Stimulated activated naive CD4-positive, alpha-beta T cell treated with Interleukin-2 at 50 U/mL for 16 hours (primary cell): ENCODE measurements at regions not wholly inside any gene's neighbourhood (a gene's known extent, or its start where the extent isn't known, plus 50 kb on each side); places are given as distances from the start of the nearest gene placed in this dataset.

Experiments used
- DNase-seq: peaks from one replicate; lab custom pipeline; 2025; lab: John Stamatoyannopoulos, UW

DNA sequence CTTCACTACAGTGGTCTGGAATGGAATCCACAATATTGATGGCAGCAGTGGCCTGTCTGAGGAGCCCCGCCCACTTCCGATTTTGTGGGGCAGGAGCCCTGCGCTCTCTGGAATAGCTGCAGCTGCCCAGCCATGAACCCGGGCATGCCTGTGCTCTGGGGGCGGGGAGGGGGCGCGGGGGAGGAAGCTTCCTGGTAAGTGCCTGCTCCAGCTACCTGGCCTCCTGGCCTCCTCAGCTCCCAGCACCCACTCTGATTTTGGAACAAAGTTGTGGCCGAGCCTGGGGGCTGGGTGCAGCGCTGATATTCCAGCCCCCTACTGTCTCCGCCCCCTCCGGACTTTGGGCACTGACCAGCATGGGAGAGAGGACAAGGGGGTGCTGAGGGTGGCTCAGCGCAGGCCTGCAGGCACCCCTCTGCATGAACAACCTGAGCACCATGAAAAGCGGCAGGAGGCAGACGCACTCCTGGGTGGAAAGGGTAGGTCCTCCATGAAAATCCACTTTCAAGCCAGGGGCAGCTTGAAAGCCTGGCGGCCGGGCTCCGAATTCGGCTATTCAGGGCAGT lies 972.7 kb upstream of the AGA start:
- no peak for DNase-seq

DNA sequence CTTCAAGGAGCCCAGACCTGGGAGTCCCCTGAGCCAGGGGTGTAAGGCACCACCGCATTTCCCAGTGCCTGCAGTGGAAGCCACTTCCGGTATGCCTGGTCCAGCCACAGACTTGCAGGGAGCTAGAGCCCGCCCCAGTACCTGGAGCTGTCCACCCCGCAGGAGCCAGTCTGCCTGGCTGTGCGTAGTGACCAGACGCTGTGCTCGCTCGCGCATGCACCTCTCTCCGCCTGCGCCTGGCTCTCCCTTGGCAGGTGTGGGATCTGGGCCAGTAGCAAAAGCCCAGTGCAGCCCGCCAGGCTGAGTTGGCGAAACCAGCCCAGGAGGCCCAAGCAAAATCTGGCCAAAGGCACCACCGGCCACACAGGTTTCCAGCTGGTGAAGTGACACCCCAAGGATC lies 973.7 kb upstream of the AGA start:
- no peak for DNase-seq

DNA sequence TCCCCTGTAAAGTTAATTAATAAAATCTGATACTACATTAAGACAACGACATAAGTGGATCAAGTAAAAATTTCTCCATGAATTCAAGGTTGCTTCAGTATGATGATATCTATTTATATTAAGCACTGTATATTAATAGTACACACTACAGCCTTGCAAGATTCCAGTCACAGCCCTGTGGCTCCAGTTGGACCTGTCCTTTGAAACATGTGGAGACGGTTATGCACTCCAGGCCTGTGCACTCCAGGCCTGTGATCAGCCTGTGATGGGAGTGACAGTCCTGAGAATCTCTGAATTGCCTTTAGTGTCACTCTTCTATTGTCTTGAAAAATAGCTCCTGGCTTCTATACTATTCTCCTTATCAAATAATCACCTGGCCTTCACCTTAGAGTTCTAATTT lies 981.1 kb upstream of the AGA start:
- DNase-seq, result no peak

DNA sequence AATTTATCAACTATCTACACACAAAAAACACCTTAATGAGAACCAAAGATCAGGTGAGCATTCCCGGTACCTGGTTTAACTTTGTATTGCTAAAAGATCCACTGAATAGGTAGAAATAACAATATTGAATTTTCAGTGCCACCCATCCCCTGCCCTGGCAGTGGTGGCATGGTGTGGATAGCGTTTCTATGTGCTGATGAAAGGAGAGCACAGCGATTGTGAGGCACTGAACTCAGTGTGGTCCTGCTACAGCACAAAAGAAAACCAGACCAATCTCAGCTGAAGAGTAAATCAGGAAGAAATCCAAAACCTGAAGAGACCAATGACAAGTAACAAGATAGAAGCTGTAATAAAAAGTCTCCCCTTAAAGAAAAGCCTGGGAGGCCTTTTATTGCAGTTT lies 984.6 kb upstream of the AGA start:
- no peak for DNase-seq

DNA sequence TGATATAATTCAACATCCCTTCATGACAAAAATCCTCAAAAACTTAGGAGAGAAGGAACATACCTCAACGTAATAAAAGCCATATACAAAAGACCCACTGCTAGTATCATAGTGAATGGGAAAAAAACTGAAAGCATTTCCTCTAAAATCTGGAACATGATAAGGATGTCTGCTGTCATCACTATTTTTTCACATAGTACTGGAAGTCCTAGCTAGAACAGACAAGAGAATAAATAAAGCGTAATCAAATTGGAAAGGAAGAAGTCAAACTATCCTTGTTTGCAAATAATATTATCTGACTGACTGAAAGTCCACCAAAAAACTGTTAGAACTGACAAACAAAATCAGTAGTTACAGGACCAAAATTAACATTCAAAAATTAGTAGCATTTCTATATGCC lies 985.4 kb upstream of the AGA start:
- no peak for DNase-seq

DNA sequence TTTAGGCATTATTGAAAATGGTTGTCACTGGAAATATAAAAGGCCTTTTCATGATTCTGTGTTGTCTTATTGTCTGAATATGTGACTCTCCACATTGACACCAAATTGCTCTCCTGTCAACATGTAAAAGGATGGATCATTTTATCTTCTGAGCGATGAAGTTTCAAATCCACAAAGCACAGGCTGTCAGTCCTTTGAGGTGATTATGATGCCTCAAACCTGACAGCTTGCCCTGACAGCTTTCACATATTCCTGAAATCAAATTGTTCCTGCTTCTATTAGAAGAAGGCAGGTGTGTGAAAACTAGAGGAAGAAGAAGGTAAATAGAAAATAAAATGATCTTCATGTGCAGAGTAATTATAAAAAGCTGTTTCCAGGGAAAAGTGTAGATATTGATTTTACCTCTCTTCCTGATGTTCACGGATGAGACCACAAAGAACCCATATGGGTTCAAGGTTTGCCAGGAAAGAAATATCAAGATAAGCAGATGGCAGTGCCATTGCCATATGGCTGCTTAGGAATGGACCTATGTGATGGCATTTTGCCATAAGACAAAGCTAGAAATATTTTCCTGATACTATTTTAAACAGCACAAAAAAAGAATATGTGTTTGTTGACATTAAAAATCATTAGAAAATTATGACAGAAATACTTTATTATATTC lies 1006.3 kb upstream of the AGA start:
- no peak for DNase-seq

DNA sequence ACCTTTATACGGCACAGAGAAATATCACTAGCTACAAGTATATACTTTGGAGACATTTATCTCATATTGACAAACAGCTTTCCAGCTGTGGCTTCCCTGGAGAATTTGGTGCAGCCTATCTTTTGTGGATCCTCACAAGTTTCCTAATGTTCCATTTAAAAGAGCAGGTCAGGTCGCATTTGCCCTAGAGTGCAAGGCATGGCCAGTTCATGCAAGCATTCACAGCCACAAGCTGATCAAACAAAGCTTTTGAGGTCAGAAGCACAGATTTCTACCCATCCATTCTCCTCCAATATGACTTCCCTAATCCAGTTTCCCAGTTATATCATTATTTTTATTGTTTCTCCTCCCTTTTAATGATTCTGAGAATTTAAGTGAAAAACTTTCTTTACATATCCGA lies 1008.4 kb upstream of the AGA start:
- DNase-seq, result no peak

DNA sequence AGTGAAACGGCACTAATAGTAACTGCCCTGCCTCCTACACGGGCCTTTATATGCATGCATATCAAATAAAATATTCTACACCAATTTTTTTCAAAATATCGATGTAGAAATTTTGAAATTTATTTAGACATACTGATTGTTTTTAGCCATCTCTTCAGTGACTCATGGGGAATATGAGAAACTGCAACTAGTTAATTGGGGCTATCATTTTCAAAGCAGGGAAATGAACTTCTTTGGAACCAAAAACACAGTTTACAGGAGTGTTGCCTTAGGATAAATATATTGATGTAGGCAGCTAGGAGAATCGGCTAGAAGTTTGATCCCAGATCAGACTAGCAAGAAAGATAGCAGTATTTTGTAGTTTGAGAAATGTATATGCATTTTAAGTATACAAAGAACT lies 1010.8 kb upstream of the AGA start:
- no peak for DNase-seq

DNA sequence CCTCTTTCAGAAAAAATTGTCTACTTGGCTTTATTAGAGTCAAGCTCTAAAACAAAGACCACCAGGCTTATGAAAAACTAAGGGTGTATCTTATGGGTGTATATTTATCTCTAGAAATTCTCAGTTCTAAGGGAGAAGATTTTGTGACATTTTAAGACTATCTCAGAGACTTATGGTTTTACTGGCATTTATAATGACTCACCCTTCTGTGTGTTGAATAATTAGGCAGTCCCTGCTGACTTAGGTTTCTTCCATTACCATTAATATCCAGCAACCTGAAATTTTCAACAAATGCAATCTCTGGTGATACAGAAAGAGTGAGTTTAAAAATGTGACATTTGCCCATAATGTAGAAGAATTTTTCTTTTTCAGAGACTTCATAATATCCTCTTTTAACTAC lies 1015.0 kb upstream of the AGA start:
- no peak for DNase-seq

DNA sequence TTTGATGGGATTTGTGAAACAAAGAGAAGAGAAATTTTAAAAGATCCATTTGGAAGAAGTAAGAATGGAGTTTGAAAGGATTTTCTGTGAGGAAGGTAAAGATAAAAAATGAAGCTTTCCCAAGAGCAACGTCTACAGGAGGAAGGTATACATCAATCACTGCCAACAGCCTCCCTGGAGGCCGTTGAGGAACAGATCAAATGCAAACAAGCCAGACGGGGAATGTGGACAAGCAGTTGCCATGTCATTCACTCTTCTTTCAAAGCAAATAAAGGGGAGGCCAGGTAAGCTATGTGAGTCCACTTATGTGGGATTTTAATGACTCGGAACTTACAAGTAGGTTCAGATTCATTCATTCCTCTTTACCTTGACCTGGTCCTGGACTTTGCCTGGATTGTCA lies 1020.5 kb upstream of the AGA start:
- no peak for DNase-seq

DNA sequence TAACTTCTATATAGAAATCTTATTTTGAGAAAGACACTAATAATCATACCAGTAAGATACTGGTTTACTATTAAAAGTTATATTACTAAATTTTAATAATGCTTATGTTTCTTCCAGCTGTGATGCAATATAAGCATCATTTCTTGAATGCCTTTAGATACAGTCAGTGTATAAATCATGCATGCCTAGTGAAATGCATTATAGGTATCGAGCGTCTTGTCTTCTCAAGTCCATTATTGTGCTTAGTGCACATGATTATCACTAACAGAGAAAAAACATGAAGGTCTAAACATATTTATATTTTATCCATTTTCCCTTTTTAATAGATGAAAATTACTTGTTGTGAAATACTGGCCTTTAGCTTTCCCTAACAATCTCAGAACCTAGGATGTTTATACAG lies 1021.5 kb upstream of the AGA start:
- DNase-seq, result no peak

DNA sequence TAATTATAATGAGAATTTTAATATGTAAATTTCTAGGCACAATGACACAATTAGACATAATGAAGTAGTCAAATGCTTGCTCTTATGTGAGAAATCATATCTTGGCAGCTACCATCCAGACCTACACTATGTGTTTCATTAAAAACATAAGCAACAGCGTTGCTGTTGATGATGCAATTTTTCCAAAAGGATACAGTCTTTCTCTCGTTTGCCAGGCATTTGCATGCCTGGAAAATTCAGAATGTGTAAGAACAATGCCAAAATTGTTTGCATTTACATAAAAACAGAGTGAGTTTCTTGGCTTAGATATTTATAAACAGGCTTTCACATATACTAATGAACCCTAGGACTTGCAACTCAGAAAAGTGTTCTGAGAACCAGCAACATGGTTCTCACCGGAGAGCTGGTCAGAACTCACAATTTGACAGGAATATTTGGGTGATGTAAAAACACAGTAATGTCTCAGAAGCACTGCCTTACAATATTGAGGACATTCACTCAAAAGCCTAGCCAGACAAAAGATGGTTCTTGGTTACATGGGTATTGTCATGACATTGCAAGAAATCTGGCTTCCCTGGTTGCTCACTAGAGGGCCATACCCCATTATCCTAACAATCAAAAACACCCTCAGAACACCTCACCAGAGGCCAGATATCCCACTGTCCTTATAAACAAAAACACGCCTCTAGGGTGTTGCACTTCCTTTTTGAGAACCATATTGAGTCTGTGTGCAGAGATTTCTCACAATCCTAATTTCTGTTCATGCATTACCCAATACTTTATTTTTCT lies 1029.0 kb upstream of the AGA start:
- no peak for DNase-seq

DNA sequence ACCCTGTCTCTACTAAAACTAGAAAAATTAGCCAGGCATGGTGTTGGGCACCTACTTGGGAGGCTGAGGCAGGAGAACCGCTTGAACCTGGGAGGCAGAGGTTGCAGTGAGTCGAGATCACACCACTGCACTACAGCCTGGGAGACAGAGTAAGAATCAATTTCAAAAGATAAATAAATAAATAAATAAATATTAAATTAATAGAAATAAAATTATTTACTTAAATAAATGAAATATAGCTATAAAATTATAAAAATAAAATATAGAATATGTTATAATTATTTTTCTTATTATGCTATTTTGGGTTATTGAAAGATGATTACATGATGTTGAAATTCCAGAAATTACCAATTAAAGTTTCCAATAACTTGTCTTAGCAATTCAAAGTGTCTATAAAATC lies 1029.8 kb upstream of the AGA start:
- no peak for DNase-seq

DNA sequence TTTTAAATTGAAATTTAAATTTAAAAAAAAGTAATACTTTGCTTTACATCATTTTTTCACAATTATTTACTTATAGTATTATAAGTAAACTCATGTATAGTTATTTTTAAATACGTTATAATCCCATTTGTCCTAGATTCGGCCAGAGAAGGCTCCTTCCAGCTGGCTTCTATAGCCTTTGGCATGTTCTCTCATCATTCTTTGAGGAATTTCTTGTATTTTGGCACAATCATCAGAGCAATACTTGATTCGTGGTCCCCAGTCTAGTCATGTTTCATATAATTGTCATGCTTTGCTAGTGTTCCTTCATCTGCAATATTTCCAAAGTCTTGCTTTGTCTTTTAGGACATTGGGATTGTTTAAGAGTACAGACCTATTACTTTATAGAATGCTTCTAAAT lies 1037.9 kb upstream of the AGA start:
- DNase-seq, result no peak

DNA sequence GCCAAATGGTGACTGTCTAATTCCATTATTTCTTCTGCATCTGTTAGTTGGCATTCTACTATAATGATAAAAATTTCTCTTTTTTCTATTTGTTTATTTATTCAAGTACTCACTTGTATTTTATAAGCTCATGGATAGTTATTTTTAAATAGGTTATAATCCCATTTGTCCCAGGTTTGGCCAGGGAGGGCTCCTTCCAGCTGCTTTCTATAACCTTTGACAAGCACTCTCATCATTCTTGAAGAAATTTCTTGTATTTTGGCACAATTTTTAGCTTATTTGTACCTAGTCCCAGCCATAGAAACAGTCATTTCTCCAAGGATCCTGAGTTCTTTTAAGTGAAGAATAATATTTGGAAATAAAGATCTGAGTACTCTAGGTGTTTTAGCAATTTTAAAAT lies 1038.6 kb upstream of the AGA start:
- DNase-seq, result no peak

DNA sequence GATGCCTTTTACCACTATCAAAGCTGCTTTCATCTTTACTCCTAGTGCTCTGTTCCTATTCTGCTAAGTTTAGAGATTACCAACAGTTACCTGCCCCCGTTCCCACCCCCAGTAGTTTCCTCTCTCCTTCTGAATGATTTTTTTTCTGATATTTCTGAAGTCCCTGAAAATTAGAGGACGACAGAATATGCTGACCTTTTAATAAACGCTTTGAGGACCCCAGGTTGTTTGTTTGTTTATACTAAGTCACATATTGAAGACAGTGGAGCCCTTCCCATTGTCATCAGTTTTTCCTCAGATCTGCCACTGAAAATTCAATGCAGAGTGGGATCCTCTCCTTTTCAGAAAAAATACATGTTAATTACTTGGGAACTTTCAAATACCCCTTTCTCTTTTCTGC lies 1039.3 kb upstream of the AGA start:
- DNase-seq, result no peak

DNA sequence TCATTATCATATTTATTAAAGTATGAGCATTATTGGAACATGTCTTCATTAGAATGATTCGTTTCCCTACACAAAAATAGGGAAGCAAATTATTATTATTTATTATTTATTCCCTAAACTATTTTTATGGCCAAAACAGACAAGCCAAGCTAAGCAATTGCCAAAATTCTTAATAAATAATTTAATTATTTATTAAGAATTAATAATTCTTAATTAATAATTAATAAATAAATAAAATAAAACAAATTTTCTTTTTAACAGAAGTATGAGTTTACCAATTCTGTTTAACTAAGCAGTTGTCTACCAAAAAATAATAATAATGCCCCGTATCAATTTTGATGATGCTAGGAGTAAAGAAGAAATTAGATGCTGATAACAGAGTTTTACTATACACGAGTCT lies 1080.8 kb upstream of the AGA start:
- DNase-seq, result no peak

DNA sequence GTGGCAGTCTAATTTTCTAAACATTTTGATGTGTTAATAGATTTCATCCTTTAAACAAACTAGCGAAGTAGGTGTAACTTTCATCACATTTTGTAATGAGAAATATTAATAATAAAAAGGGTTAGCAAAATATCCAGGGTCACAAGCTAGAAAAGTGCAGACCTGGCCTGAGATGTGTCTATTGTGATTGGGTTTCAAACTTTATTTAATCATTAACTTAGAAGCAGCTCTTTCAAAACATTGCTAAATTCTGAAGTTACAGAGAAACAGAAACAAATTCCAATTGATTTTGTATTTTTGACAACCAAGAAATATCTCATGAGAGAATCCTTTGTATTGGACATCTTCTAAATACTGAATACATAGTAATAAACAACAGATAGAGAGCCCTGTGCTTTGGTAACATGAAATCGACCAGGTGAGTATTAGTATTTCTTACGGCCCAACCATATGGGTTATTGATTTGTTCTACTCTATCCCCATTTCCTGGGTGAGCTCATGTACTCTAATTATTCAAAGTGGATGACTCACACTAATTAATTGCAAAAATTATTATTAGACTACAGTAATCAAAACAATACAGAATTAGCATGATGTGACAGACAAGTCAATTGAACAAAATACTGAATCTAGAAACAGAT lies 1093.8 kb upstream of the AGA start:
- DNase-seq, result no peak

DNA sequence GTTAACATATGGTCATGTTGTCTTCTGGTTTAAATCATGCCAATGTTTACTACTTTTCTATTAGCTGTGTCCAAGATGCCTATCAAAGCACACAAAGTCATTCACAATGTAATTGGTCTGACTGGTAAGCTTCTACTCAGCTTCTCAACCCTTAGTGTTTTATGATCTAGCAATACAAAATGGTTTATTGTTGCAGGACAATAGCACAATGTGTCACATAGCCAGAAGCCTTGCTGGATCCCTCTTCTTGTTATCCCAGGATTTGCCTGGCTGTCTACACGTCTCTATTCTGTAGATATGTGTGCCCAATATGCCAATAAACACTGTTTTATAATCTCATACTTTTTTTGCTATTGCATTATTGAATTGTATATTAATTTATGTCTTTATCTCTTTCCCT lies 1111.0 kb upstream of the AGA start:
- DNase-seq, result no peak

DNA sequence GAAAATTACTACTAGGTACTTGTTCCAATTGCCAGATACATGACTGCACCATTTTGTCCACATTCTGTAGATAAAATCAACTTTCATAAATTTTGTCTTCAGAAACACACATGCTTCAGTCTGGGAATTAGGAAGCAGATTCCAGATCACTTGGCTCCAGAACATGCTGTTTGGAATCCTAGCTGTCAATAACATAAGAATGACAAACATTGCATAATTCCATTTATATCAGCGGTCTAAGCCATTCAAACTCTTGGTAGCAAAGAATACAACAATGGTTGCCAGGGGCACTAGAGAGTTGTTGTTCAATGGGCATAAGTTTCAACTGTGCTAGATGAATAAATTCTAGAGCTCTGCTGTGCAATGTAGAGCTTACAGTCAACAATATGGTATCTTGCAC lies 1112.1 kb upstream of the AGA start:
- no peak for DNase-seq

DNA sequence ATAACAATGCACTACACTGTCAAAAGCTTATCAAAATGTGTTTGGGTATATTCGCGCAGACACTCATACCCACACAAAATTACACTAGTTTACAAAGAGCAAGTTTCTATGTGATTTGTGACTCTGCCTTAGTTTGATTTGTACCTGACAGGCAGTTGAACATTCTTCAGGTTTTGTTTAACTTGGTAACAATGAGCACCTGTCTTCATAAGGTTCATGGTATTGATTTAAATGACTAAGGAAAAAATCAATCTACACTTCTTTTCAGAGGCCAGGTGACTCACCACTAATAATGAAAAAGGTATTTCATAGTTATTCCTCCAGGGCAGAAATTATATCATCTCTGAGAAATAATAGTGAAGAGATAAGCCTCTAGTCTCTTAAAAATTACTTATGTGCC lies 1114.6 kb upstream of the AGA start:
- DNase-seq, result no peak

DNA sequence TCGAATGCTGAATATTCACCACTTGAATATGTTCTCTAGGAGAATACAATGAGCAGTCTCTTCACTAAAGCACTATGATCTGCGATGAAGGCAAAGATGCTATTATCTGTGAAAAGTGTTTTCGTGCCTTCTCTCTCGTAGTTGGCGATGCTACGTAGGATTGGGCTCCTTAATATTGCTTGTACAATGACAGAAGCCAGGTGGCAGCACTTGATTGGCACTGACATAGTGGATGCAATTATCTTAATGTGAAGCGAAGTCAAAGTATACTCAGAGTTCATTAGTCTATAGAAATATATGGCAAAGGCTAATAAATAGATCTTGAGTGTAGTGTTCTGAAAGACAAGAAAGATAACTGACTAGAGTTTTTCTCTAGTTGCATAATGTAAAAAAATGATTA lies 1135.7 kb upstream of the AGA start:
- DNase-seq, result no peak

DNA sequence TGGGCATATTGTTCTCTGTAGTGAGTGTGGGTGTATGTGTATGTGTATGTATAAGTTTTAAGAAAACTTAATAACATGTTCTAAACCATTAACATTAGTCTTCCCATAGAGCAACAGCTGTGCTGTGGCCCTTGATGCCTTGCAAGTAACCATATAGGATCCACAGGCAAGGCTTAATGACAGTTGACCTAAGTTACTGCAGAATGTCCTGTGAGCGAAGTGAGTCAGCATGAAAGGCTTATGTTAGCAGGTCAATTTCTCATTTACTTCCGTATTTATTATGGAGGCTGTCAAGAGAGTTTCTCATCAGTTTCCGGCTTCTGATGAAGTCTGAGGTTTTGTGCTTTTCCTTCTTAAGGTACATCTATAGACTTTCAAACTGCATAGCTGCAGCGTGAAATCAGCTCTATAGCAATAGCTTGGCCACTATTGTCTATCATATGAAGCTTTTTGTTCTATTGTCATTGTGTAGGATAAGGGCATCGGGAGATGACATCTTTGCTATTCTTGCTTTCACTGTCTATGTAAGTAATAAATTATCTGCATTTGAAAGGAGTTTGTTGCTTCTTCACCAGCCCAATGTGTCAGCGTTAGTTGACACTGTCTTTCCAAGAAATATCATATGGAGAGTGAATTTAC lies 1153.4 kb upstream of the AGA start:
- DNase-seq, result no peak
